ENCODE measurements at regions not wholly inside any gene's neighbourhood (a gene's known extent, or its start where the extent isn't known, plus 50 kb on each side); places are given as distances from the start of the nearest gene placed in this dataset.
"Not testable (repeated sequence)": the region's sequence is repeated elsewhere in the genome, so short reads cannot be mapped to it uniquely, and the experiment has no call there.

- FAIRE-seq, result no peak
Measured at GRCh38 chr12:11540156-11540555, 109.3 kb upstream of the ETV6 start.

GRCh38 chr12:11540615-11541310, 108.7 kb upstream of the ETV6 start:
- no peak for FAIRE-seq

DNA sequence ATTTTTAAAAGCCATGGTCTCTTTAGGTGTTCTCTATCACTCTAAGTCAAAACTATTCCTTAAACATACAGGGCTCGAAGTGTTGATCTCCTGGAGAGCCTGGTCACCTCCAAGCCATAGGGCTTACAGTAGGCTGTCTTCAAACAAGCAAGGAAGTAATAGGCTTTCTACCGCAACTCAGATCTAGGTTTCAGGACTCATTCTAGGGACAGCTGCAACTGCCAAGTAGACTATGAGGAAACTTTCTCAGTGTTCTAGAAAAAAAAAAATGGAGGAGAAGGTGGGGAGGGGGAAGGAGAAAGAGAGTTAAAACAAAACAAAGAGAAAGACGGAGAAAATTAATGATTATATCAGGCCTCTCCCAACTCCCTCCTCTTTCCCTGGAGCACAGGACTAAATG, 106.9 kb upstream of the ETV6 start:
- FAIRE-seq, result no peak

GRCh38 chr12:11543457-11544158, 105.9 kb upstream of the ETV6 start:
- FAIRE-seq, result no peak

DNA sequence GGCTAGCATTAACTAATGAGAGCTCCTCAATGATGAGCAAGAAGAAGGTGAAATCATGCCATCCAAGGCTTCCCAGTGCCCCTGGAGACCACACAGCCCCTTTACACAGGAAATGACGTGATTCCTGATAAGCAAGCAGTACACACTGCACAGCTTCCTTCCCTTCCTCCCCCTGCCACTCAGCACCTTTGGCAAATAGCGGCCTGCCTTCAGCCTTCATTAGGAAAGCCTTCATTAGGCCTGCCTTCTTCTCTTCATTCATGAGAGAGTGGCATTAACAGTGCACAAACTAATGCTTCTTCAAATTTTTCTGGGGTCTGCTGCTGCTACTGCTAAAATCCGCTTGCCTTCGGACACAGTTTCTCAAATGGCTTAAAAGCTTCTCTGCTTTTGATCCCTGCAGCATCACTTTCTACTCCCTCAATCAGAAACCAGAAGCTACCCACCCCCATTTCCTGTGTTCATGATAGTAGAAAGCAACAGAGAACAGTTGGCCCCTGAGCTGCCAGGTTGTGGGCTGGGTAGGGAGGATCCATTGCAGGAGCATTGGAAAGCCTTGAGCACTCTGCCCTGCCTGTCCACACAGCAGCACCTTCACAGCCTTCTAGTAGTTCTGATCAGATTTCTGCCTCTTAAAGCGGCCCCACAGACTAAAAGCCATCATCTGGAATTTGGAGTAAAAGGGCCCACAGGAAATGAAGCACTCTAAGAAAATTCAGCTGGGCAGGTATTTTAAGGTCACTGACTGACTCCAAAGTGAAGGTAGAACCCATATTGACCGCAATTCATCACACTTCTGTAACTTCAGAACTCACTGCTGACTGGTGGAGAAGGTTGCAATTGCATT, 103.8 kb upstream of the ETV6 start:
- no peak for FAIRE-seq

- not testable (repeated sequence) for FAIRE-seq
Measured at GRCh38 chr12:11546582-11547270, 102.7 kb upstream of the ETV6 start.

DNA sequence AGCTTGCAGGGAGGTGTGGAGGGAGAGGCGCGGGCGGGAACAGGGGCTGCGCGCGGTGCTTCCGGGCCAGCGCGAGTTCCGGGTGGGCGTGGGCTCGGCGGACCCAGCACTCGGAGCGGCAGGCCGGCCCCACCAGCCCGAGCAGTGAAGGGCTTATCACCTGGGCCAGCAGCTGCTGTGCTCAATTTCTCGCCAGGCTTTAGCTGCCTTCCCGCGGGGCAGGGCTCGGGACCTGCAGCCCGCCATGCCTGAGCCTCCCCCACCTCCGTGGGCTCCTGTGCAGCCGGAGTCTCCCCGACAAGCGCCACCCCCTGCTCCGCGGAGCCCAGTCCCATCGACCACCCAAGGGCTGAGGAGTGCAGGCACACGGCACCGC, 102.2 kb upstream of the ETV6 start:
- not testable (repeated sequence) for FAIRE-seq

DNA sequence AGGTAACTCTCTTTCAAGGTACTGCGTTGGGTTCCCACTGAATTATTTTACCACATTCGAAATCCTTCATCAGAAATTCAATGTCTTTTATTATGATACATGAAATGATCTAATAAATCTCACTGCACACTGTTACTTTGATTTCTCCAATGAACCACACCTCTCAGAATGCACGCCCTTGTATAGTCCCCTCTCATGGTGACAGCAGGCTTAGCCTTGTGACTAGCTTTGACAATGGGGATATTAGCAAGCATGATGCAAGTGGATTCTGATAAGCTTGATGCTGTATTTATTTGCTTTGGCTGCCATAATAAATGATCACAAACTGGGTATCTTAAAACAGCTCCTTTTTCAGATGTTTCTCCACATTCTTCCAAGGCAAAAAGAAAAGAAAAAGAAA, 100.4 kb upstream of the ETV6 start:
- FAIRE-seq, result no peak

GRCh38 chr12:11553871-11554533, 95.5 kb upstream of the ETV6 start:
- FAIRE-seq, result peak; percentile 18

DNA sequence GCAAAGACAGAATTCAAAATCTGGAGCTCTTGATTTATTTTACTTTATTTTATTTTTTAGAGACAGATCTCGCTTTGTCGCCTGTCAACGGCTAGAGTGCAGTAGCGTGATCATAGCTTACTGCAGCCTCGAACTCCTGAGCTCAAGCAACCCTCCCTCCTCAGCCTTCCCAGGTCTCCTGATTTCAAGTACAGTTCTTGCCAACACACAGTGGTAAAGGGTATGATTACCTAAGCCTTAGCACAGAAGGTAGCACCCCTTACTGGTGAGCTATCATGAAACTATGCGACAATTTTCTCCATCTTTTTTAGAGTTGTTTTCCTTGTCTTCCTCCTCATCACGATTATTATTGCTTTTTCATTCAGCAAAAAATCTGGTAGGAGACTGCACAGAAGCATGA, 94.3 kb upstream of the ETV6 start:
- no peak for FAIRE-seq

- FAIRE-seq, result no peak
Measured at GRCh38 chr12:11555743-11556625, 93.5 kb upstream of the ETV6 start.

GRCh38 chr12:11556682-11557081, 92.8 kb upstream of the ETV6 start:
- FAIRE-seq, result no peak

DNA sequence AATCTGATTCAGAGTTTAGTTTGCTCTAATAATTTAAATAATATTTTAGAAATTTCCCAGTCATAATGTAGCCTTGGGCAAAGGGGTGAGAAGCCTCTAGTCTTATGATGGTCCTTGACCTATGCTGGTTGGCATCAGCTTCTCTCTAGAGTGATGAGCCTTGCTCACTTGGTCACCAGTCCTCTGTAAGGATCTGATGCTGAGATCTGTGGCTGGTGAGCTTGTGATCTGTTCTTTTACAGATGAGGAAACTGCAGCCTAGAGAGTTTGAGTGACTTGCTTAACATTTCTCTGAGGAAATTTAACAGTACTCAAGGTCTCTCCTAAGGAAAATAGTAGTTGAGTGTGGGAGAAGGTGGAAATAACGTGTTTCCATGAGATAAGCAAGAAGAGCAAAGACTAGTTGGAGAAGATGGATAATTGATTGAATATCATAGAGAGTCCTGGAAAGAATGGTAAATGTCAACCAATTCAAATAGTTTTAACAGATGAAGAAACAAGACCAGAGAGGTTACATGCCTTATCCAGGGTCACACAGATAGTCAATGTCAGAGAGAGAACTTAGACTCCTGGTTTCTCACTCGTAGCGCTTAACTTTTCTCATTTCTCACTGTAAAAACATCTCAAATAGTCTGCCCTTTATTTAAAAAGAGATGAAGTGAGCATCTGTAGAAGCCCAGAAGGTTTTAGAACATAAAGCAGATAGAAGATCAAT, 89.7 kb upstream of the ETV6 start:
- no peak for FAIRE-seq

- FAIRE-seq, result peak; percentile 84
Measured at GRCh38 chr12:11561411-11561810, 88.1 kb upstream of the ETV6 start.

DNA sequence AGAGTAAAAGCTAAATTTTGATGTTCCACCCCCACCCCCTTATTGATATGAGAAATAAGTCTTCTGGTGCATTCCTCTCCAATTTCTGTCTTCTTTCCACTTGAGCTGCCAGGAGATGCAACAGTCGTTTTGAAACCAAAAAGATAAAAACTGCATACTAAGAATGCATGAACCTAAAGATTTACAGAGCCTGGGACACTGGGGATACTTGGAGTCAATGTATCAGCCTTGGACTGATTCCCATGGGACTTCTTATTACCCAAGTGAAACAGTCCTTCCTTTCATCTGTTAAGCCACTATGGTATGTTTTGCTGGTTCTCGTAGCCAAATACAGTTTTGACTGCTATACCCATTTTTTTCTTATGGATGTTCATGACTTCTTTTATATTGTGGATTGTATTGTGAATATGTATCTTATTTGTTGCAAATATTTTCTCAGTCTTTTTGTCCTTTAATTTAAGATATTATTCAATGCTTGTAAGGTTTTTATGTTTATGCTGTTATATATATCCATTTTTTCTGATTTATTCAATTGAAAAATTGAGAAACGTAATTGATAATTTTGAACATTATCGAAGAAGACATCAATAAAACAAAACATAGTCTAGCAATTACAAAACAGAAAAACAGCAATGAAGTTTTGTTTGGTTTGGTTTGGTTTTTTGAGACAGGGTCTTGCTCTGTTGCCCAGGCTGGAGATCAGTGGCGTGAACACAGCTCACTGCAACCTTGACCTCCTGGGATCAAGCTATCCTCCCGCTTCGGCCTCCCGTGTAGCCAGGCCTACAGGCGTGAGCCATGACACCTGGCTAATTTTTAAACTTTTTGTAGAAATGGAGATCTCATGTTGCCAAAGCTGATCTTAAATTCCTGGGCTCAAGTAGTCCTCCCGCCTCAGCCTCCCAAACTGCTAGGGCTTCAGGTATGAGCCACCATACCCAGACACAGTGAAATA, 85.4 kb upstream of the ETV6 start:
- peak; percentile 43 for FAIRE-seq

- FAIRE-seq, result peak; percentile 37
Measured at GRCh38 chr12:11564984-11565651, 84.4 kb upstream of the ETV6 start.

GRCh38 chr12:11565752-11566151, 83.7 kb upstream of the ETV6 start:
- FAIRE-seq, result no peak

DNA sequence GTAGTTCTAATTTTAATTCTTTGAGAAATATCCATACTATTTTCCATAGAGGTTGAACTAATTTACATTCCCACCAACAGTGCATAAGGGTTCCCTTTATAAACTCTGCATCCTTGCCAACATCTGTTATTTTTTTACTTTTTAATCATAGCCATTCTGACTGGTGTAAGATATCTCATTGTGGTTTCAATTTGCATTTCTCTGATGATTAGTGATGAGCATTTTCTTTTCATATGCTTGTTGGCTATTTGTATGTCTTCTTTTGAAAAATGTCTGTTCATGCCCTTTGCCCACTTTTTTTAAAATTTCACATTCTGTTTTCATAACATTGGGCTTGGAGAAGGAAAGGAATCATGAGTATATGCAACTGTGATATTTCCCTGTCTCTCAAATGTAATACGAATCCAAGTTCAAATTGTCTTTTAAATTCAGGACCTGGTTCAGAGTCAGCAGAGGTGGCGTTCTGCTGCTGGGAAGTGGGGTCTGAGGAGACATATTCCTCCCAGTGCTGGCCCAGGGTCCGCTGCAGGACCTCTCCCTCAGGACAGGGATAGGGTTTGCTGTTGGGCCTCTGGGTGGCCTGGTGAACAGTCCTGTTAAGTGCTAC, 81.2 kb upstream of the ETV6 start:
- peak; percentile 87 for FAIRE-seq
